Astrocyte (in vitro differentiated cells and primary cell): ENCODE measurements at regions not wholly inside any gene's neighbourhood (a gene's known extent, or its start where the extent isn't known, plus 50 kb on each side); places are given as distances from the start of the nearest gene placed in this dataset.

Experiments
- CTCF ChIP-seq: IDR thresholded peaks from 2 replicates; pipeline ENCODE4 v1.5.1; 2011; ENCODE audit warnings: low read depth, mild to moderate bottlenecking, inconsistent platforms, low read length, moderate library complexity; ENCODE audit not compliant: insufficient read depth
- EZH2 ChIP-seq: IDR thresholded peaks from 2 replicates; pipeline ENCODE4 v1.6.1; 2012; ENCODE audit warnings: mild to moderate bottlenecking, low read length, inconsistent platforms; ENCODE audit not compliant: insufficient read depth

DNA sequence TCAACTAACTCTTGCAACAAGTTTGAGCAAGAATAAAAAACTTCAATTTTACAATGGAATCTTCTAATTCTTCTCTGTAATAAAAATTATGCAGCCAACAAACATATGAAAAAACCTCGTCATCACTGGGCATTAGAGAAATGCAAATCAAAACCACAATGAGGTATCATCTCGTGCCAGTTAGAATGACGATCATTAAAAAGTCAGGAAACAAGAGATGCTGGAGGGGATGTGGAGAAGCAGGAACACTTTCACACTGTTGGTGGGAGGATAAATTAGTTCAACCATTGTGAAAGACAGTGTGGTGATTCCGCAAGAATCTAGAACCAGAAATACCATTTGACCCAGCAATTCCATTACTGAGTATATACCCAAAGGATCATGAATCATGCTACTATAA lies 327.5 kb upstream of the LYPLAL1 start:
- TF ChIP-seq CTCF: no peak
- TF ChIP-seq EZH2: no peak
